CD4-positive, alpha-beta memory T cell (primary cell): ENCODE measurements at regions not wholly inside any gene's neighbourhood (a gene's known extent, or its start where the extent isn't known, plus 50 kb on each side); places are given as distances from the start of the nearest gene placed in this dataset.

Experiments used
- CTCF ChIA-PET: fragments of 350-600 bp; sonication (Branson Sonifier 250); formaldehyde crosslinking; loops from one replicate; lab custom pipeline; 2021; ENCODE audit warnings: inconsistent platforms; ENCODE audit not compliant: partially characterized antibody; lab: Charles Lee
- POLR2A ChIA-PET: fragments of 350-600 bp; sonication (Branson Sonifier 250); formaldehyde crosslinking; loops from one replicate; lab custom pipeline; 2021; ENCODE audit not compliant: partially characterized antibody; lab: Charles Lee
- DNase-seq, 5 donors: peaks; one replicate each; pipeline versions ENCODE4 v3.0.0 to v3.0.0-alpha.2; 2020 to 2022; ENCODE audit warnings: mixed read lengths in 1 of 5
- H3K27ac ChIP-seq: one replicate; pipeline ENCODE4 v1.7.0; 2013; ENCODE audit warnings: low read depth, low read length
- H3K27me3 ChIP-seq: 2 replicates; pipeline ENCODE4 v1.7.0; 2013; ENCODE audit warnings: mild to moderate bottlenecking, low read length, moderate library complexity; ENCODE audit not compliant: insufficient read depth
- H3K36me3 ChIP-seq: 2 replicates; pipeline ENCODE4 v1.7.0; 2013; ENCODE audit warnings: mild to moderate bottlenecking, low read length, moderate library complexity; ENCODE audit not compliant: insufficient read depth
- H3K4me1 ChIP-seq: 2 replicates; pipeline ENCODE4 v1.7.0; 2013; ENCODE audit warnings: mild to moderate bottlenecking, low read length, moderate library complexity; ENCODE audit not compliant: insufficient read depth
- H3K4me3 ChIP-seq, 2 donors: one replicate each; pipeline ENCODE4 v1.7.0; 2013; ENCODE audit warnings: low read length in 2 of 2, mild to moderate bottlenecking in 1 of 2
- H3K9me3 ChIP-seq, 2 donors: one replicate each; pipeline ENCODE4 v1.7.0; 2013; ENCODE audit warnings: low read length in 2 of 2, control low read depth in 1 of 2; ENCODE audit not compliant: control insufficient read depth in 1 of 2
- H3K27ac Mint-ChIP-seq, 7 donors: one replicate each; pipeline ENCODE4 v1.8.0; 2020 to 2021; ENCODE audit warnings: mixed read lengths in 7 of 7, mild to moderate bottlenecking in 6 of 7, inconsistent platforms in 3 of 7, moderate library complexity in 3 of 7
- H3K27me3 Mint-ChIP-seq, 2 donors: one replicate each; pipeline ENCODE4 v1.8.0; 2020 to 2021; ENCODE audit warnings: mixed read lengths in 2 of 2
- H3K36me3 Mint-ChIP-seq, 2 donors: one replicate each; pipeline ENCODE4 v1.8.0; 2020 to 2021; ENCODE audit warnings: mixed read lengths in 2 of 2, inconsistent platforms in 1 of 2, mild to moderate bottlenecking in 1 of 2
- H3K4me1 Mint-ChIP-seq, 4 donors: one replicate each; pipeline ENCODE4 v1.8.0; 2020 to 2021; ENCODE audit warnings: mixed read lengths in 4 of 4, mild to moderate bottlenecking in 1 of 4
- H3K4me3 Mint-ChIP-seq, 8 donors: one replicate each; pipeline ENCODE4 v1.8.0; 2020 to 2021; ENCODE audit warnings: mixed read lengths in 8 of 8, mild to moderate bottlenecking in 7 of 8, moderate library complexity in 6 of 8, inconsistent platforms in 3 of 8
- H3K9me3 Mint-ChIP-seq, 8 donors: one replicate each; pipeline ENCODE4 v1.8.0; 2020 to 2021; ENCODE audit warnings: mixed read lengths in 8 of 8, mild to moderate bottlenecking in 5 of 8, inconsistent platforms in 3 of 8, moderate library complexity in 1 of 8
- intact Hi-C: fragments of 100-400 bp; cut with micrococcal nuclease; formaldehyde crosslinking; loops from one replicate; pipeline ENCODE4 v1.15.1; 2023

DNA sequence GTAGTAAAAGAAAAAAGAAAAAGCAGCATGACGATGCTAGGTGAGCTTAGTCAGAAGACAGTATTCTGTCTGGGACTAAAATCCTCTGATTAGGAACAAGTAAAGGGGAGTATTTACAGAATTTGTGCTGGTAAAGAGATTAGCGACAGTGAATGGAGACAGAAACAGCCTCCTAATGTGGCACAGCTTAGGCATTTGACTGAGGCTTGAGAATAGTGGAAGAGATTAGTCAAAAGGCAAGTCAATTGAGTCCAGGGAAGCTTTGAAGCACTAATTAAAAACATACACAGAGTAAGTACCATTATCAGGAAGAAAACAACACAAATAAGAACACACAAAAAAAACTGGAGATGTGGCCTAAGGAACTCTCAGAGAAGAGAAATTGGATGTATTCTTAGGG lies 131.9 kb upstream of the CLEC14A start:
- H3K27me3 ChIP-seq, result no peaks in the 10 kb centered on the region
- H3K27me3 Mint-ChIP-seq, result peaks cover 3 to 4% of the 10 kb centered on the region in 2 donors
- no peak overlapping the region for H3K27ac Mint-ChIP-seq
- no peaks in the 10 kb centered on the region for H3K36me3 ChIP-seq
- H3K9me3 Mint-ChIP-seq, result peaks cover 0 to 4% (median 1%) of the 10 kb centered on the region in 8 donors
- no peaks in the 10 kb centered on the region for H3K4me1 Mint-ChIP-seq
- H3K27ac ChIP-seq, result no peak overlapping the region
- no peak for DNase-seq
- ChIA-PET CTCF (no interaction called here), POLR2A (no interaction called here)
- no peaks in the 10 kb centered on the region for H3K4me1 ChIP-seq
- H3K9me3 ChIP-seq, result no peaks in the 10 kb centered on the region
- H3K36me3 Mint-ChIP-seq, result no peaks in the 10 kb centered on the region
- H3K4me3 ChIP-seq, result no peak overlapping the region
- H3K4me3 Mint-ChIP-seq, result no peak overlapping the region
- intact Hi-C loops, result loop anchor here (10.0 kb wide), 1 partner anchor 807 kb away; no protein-coding TSS in a partner anchor

DNA sequence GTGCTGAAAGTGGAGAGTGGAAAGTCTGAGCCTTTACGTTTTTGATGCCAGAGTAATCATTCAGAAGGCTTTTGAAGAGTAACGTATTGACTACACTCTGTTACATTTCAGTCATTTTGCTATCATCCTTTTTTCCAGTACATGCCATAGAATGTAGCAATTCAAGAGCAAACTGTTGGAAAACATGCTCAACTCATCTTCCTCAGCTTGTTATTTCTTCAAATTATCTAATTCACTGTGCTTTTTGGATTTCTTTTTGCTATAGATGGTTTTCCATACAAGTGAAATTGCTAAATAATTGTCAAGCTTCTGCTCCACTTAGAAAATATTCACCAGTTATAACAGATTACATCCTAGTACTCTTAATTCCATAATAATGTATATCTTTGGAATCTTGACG lies 129.9 kb upstream of the CLEC14A start:
- H3K9me3 Mint-ChIP-seq, result peaks cover 0 to 9% (median 3%) of the 10 kb centered on the region in 8 donors
- H3K36me3 Mint-ChIP-seq, result no peaks in the 10 kb centered on the region
- Histone ChIP-seq H3K4me1 (no peaks in the 10 kb centered on the region), H3K27me3 (no peaks in the 10 kb centered on the region), H3K27ac (no peak overlapping the region), H3K36me3 (no peaks in the 10 kb centered on the region), H3K9me3 (no peaks in the 10 kb centered on the region), H3K4me3 (no peak overlapping the region)
- POLR2A ChIA-PET, result no interaction called here
- no peak overlapping the region for H3K27ac Mint-ChIP-seq
- H3K4me3 Mint-ChIP-seq, result no peak overlapping the region
- intact Hi-C loops, result loop anchor here (10.0 kb wide), 1 partner anchor 809 kb away; no protein-coding TSS in a partner anchor
- H3K4me1 Mint-ChIP-seq, result no peaks in the 10 kb centered on the region
- DNase-seq, result no peak
- CTCF ChIA-PET, result no interaction called here
- H3K27me3 Mint-ChIP-seq, result peaks cover 3 to 4% of the 10 kb centered on the region in 2 donors

DNA sequence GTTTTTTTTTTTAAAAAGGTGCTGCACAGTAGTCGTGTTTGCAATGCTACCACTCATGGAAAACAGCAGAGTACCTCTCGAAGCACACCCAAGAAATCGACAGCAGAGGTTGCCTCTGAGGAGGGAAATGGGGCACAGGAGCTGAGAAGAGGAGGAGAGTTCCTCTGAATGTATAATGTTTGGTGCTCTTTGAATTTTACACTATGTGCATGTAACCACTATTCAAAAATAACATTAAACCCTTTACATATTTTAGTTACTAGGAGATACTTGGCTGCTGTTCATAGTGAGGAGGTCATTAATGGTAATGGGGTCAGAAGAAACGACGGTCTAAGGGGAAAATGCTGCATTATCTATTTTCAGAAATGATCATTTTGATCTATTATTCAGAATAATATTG lies 129.4 kb upstream of the CLEC14A start:
- no peaks in the 10 kb centered on the region for H3K27me3 ChIP-seq
- no peak overlapping the region for H3K4me3 ChIP-seq
- H3K9me3 Mint-ChIP-seq, result peaks cover 0 to 12% (median 3%) of the 10 kb centered on the region in 8 donors
- H3K27ac Mint-ChIP-seq, result no peak overlapping the region
- H3K27ac ChIP-seq, result no peak overlapping the region
- DNase-seq, result no peak
- H3K36me3 ChIP-seq, result no peaks in the 10 kb centered on the region
- no peaks in the 10 kb centered on the region for H3K9me3 ChIP-seq
- ChIA-PET CTCF (no interaction called here), POLR2A (no interaction called here)
- intact Hi-C loops, result loop anchor here (10.0 kb wide), 1 partner anchor 809 kb away; no protein-coding TSS in a partner anchor
- no peaks in the 10 kb centered on the region for H3K4me1 ChIP-seq
- no peaks in the 10 kb centered on the region for H3K4me1 Mint-ChIP-seq
- H3K4me3 Mint-ChIP-seq, result no peak overlapping the region
- no peaks in the 10 kb centered on the region for H3K36me3 Mint-ChIP-seq
- peaks cover 3 to 4% of the 10 kb centered on the region in 2 donors for H3K27me3 Mint-ChIP-seq

DNA sequence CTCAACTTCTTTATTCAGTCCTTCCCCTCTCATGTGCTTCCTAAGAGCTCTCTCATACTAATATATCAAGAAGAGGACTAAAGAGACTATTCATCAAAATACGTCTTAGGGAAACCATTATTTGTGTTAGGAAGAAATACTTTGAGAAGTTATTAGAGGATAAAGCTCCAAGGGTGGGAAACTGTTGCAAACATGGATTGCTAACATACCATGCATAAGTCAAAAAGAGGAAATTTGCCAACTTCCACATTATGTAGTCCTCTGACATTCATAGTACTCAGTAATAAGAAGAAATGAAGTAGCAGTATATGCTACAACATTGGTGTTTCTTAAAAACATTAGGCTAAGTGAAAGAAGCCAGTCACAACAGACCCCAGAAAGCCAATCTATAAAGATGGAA lies 128.8 kb upstream of the CLEC14A start:
- H3K4me3 Mint-ChIP-seq, result no peak overlapping the region
- H3K27me3 Mint-ChIP-seq, result peaks cover 5 to 6% of the 10 kb centered on the region in 2 donors
- Histone ChIP-seq H3K4me1 (no peaks in the 10 kb centered on the region), H3K4me3 (no peak overlapping the region), H3K27ac (no peak overlapping the region), H3K27me3 (no peaks in the 10 kb centered on the region), H3K36me3 (no peaks in the 10 kb centered on the region), H3K9me3 (no peaks in the 10 kb centered on the region)
- intact Hi-C loops, result loop anchor here (5.0 to 10.0 kb wide), 2 partner anchors 383 to 810 kb away; no protein-coding TSS in a partner anchor
- no peaks in the 10 kb centered on the region for H3K4me1 Mint-ChIP-seq
- CTCF ChIA-PET, result no interaction called here
- peaks cover 0 to 18% (median 4%) of the 10 kb centered on the region in 8 donors for H3K9me3 Mint-ChIP-seq
- no peak overlapping the region for H3K27ac Mint-ChIP-seq
- no peak for DNase-seq
- POLR2A ChIA-PET, result no interaction called here
- no peaks in the 10 kb centered on the region for H3K36me3 Mint-ChIP-seq

DNA sequence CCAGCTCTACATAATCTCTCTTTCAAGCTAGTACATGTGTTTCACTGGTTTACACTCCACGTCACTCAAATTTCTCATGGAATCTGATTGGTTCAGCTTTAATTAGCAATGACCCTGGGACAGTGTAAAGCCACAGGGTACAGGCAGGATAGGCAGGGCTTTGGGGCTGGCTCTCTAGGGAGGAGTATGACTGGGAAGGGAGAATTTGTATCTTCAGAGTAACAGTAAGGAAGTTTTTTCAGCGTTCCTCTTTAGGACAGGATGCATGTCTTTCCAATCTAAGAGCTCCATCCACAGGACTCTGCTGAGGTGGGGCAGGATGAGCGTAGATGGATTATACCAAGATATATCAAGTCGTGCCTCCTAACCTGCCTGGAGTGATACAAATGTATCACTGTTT lies 112.0 kb upstream of the CLEC14A start:
- H3K4me1 ChIP-seq, result no peaks in the 10 kb centered on the region
- H3K9me3 ChIP-seq, result no peaks in the 10 kb centered on the region
- ChIA-PET CTCF (no interaction called here), POLR2A (no interaction called here)
- Mint-ChIP-seq H3K27me3 (peaks cover 2 to 8% of the 10 kb centered on the region in 2 donors), H3K36me3 (no peaks in the 10 kb centered on the region), H3K4me1 (no peaks in the 10 kb centered on the region), H3K4me3 (no peak overlapping the region), H3K27ac (no peak overlapping the region), H3K9me3 (peaks cover 0 to 6% (median 3%) of the 10 kb centered on the region in 8 donors)
- H3K4me3 ChIP-seq, result no peak overlapping the region
- DNase-seq, result no peak
- no peaks in the 10 kb centered on the region for H3K27me3 ChIP-seq
- H3K36me3 ChIP-seq, result no peaks in the 10 kb centered on the region
- no peak overlapping the region for H3K27ac ChIP-seq
- intact Hi-C loops, result no loop called here

DNA sequence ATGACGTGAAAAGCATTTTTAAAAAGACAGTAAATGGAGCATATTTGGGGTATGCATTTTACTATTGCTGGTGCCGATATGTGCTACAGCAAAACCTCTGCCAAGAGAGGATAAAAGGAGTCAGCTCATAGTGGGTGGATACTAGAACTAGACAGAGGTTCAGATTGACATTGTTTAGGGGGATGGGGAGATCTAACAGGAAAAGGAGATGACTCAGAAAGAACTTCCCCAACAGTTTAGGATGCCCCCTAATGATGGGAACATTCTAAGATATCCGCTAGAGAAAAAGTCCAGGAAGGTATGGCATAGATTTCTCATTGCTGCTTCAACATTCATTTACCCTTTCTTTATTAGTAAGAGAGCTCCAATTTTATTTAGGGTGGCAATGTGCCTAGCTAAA lies 110.5 kb upstream of the CLEC14A start:
- Mint-ChIP-seq H3K4me1 (no peaks in the 10 kb centered on the region), H3K27ac (no peak overlapping the region), H3K9me3 (peaks cover 0 to 6% (median 2%) of the 10 kb centered on the region in 8 donors), H3K4me3 (no peak overlapping the region), H3K36me3 (no peaks in the 10 kb centered on the region), H3K27me3 (peaks cover 2 to 8% of the 10 kb centered on the region in 2 donors)
- Histone ChIP-seq H3K27ac (no peak overlapping the region), H3K27me3 (no peaks in the 10 kb centered on the region), H3K36me3 (no peaks in the 10 kb centered on the region), H3K9me3 (no peaks in the 10 kb centered on the region), H3K4me1 (no peaks in the 10 kb centered on the region), H3K4me3 (no peak overlapping the region)
- ChIA-PET POLR2A (no interaction called here), CTCF (no interaction called here)
- no peak for DNase-seq
- intact Hi-C loops, result no loop called here

DNA sequence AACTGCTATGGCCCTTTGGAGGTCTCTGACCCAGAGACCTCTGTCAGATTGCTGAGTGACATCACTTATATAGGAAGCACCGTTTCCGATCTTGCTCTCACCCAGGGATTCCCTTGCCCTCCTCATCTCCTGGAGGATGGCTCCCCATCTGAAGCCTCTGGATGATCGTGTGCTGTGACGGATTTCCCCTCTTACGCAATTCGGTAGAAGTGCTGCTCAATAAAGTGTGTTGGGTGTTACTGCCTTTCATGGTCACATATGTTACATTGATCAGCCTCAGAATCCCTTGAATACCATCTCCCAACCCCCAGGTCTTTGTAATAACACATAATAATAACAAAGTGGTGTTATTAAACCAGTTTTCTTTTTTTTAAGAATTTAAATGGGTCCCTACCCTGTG lies 107.3 kb upstream of the CLEC14A start:
- CTCF ChIA-PET, result no interaction called here
- intact Hi-C loops, result no loop called here
- Histone ChIP-seq H3K27me3 (no peaks in the 10 kb centered on the region), H3K9me3 (no peaks in the 10 kb centered on the region), H3K4me1 (no peaks in the 10 kb centered on the region), H3K4me3 (no peak overlapping the region), H3K36me3 (no peaks in the 10 kb centered on the region), H3K27ac (no peak overlapping the region)
- Mint-ChIP-seq H3K36me3 (no peaks in the 10 kb centered on the region), H3K27me3 (peaks cover 2 to 6% of the 10 kb centered on the region in 2 donors), H3K4me1 (no peaks in the 10 kb centered on the region), H3K9me3 (peaks cover 0 to 11% (median 1%) of the 10 kb centered on the region in 8 donors), H3K27ac (no peak overlapping the region), H3K4me3 (no peak overlapping the region)
- POLR2A ChIA-PET, result no interaction called here
- no peak for DNase-seq

DNA sequence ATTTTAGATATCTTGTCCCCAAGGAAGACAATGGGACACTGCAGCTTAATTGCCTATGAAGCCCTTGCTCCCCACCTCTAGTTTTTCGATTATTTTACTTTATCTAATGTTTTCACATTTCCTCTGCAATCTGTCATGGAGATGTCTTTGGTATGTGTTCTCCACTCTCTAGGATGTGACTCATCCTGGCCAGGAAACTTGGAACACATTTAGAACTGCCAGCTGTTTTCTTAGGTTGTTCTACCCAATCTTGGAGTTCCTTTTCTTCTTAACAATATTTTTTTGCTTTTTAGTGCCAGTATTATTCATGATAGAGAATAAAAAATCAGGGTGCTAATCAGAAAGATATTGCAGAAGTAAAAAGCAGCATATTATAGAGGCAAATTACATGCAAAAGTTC lies 101.7 kb upstream of the CLEC14A start:
- H3K4me1 ChIP-seq, result no peaks in the 10 kb centered on the region
- H3K27me3 ChIP-seq, result no peaks in the 10 kb centered on the region
- intact Hi-C loops, result no loop called here
- CTCF ChIA-PET, result no interaction called here
- no peaks in the 10 kb centered on the region for H3K36me3 Mint-ChIP-seq
- H3K36me3 ChIP-seq, result no peaks in the 10 kb centered on the region
- H3K9me3 Mint-ChIP-seq, result peaks cover 0 to 22% (median 5%) of the 10 kb centered on the region in 8 donors
- no peaks in the 10 kb centered on the region for H3K9me3 ChIP-seq
- no peak overlapping the region for H3K4me3 ChIP-seq
- POLR2A ChIA-PET, result no interaction called here
- no peak overlapping the region for H3K4me3 Mint-ChIP-seq
- no peak for DNase-seq
- H3K27me3 Mint-ChIP-seq, result no peaks in the 10 kb centered on the region
- H3K27ac ChIP-seq, result no peak overlapping the region
- H3K4me1 Mint-ChIP-seq, result no peaks in the 10 kb centered on the region
- H3K27ac Mint-ChIP-seq, result no peak overlapping the region
